Ishikawa (cell line): ENCODE measurements at regions not wholly inside any gene's neighbourhood (a gene's known extent, or its start where the extent isn't known, plus 50 kb on each side); places are given as distances from the start of the nearest gene placed in this dataset.

Source experiments
- CEBPB ChIP-seq: IDR thresholded peaks from 2 replicates; pipeline ENCODE4 v1.6.1; 2012
- CREB1 ChIP-seq: IDR thresholded peaks from 2 replicates; pipeline ENCODE4 v1.6.1; 2012; ENCODE audit warnings: low read depth
- EGR1 ChIP-seq: IDR thresholded peaks from 2 replicates; pipeline ENCODE4 v1.6.1; 2012
- EP300 ChIP-seq: IDR thresholded peaks from 2 replicates; pipeline ENCODE4 v1.6.1; 2012; ENCODE audit warnings: borderline replicate concordance
- FOXM1 ChIP-seq: IDR thresholded peaks from 2 replicates; pipeline ENCODE4 v1.6.1; 2012; ENCODE audit warnings: low read depth, borderline replicate concordance
- MAX ChIP-seq: IDR thresholded peaks from 2 replicates; pipeline ENCODE4 v1.6.1; 2012
- NFIC ChIP-seq: IDR thresholded peaks from 2 replicates; pipeline ENCODE4 v1.6.1; 2012
- RAD21 ChIP-seq: IDR thresholded peaks from 2 replicates; pipeline ENCODE4 v1.6.1; 2012; ENCODE audit warnings: low read depth
- TAF1 ChIP-seq: IDR thresholded peaks from 2 replicates; pipeline ENCODE4 v1.6.1; 2012; ENCODE audit warnings: low read depth, mild to moderate bottlenecking
- TCF12 ChIP-seq: IDR thresholded peaks from 2 replicates; pipeline ENCODE4 v1.6.1; 2012; ENCODE audit warnings: low read depth
- TEAD4 ChIP-seq: IDR thresholded peaks from 2 replicates; pipeline ENCODE4 v1.6.1; 2012
- USF1 ChIP-seq: IDR thresholded peaks from 2 replicates; pipeline ENCODE4 v1.6.1; 2012
- YY1 ChIP-seq: IDR thresholded peaks from 2 replicates; pipeline ENCODE4 v1.6.1; 2012; ENCODE audit warnings: low read depth
- ZBTB7A ChIP-seq: IDR thresholded peaks from 2 replicates; pipeline ENCODE4 v1.6.1; 2012; ENCODE audit warnings: low read depth
- TF ChIP-seq, protein P1 (sequence below): IDR thresholded peaks from 2 replicates; pipeline ENCODE4 v1.6.1; 2012; ENCODE audit warnings: low read depth, mild to moderate bottlenecking

DNA sequence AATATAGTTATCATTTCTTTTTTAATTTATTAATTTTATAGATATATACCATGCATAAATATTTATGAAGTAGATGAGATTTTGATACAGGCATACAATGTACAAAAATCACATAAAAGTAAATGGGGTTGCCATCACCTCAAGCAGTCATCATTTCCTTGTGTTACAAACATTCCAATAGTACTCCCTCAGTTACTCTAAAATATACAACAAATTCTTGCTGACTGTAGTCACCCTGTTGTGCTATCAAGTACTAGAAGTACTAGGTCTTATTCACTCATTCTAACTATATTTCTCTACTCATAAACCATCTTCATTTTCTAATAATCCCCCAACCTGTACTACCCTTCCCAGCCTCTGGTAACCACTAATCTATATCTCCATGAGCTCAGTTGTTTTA lies 432.6 kb upstream of the SYT1 start:
- TF ChIP-seq USF1 = no peak
- TF ChIP-seq, protein P1, sequence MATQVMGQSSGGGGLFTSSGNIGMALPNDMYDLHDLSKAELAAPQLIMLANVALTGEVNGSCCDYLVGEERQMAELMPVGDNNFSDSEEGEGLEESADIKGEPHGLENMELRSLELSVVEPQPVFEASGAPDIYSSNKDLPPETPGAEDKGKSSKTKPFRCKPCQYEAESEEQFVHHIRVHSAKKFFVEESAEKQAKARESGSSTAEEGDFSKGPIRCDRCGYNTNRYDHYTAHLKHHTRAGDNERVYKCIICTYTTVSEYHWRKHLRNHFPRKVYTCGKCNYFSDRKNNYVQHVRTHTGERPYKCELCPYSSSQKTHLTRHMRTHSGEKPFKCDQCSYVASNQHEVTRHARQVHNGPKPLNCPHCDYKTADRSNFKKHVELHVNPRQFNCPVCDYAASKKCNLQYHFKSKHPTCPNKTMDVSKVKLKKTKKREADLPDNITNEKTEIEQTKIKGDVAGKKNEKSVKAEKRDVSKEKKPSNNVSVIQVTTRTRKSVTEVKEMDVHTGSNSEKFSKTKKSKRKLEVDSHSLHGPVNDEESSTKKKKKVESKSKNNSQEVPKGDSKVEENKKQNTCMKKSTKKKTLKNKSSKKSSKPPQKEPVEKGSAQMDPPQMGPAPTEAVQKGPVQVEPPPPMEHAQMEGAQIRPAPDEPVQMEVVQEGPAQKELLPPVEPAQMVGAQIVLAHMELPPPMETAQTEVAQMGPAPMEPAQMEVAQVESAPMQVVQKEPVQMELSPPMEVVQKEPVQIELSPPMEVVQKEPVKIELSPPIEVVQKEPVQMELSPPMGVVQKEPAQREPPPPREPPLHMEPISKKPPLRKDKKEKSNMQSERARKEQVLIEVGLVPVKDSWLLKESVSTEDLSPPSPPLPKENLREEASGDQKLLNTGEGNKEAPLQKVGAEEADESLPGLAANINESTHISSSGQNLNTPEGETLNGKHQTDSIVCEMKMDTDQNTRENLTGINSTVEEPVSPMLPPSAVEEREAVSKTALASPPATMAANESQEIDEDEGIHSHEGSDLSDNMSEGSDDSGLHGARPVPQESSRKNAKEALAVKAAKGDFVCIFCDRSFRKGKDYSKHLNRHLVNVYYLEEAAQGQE = no peak
- TF ChIP-seq TCF12 = no peak
- TF ChIP-seq MAX = no peak
- no peak for TF ChIP-seq NFIC
- no peak for TF ChIP-seq EP300
- TF ChIP-seq TEAD4 = no peak
- no peak for TF ChIP-seq EGR1
- no peak for TF ChIP-seq TAF1
- TF ChIP-seq RAD21 = no peak
- no peak for TF ChIP-seq ZBTB7A
- TF ChIP-seq FOXM1 = no peak
- no peak for TF ChIP-seq YY1
- no peak for TF ChIP-seq CREB1
- no peak for TF ChIP-seq CEBPB

DNA sequence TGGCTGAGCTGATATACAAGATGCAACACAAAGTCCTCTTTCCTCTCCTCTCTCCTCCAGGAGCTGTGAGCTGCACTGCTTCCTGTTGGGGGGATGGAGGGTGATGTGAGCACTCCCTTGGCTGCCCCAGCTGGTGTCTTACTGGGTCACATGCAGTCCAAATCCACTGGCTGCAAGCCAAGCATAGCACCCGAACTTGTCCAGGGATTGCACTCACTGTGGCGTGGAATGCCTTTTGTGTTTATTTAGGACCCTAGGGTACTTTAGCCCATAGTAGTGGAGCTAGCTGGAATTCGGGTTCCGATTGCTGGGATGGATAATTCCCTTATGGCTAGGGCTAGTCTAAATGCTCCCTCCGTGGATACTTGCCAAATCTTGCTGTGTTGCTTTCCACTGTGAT lies 424.9 kb upstream of the SYT1 start:
- no peak for TF ChIP-seq RAD21
- no peak for TF ChIP-seq CEBPB
- TF ChIP-seq ZBTB7A = no peak
- no peak for TF ChIP-seq NFIC
- TF ChIP-seq CREB1 = no peak
- TF ChIP-seq EGR1 = no peak
- TF ChIP-seq FOXM1 = no peak
- no peak for TF ChIP-seq USF1
- no peak for TF ChIP-seq MAX
- TF ChIP-seq TAF1 = no peak
- TF ChIP-seq YY1 = no peak
- TF ChIP-seq EP300 = no peak
- TF ChIP-seq TCF12 = no peak
- TF ChIP-seq, protein P1 = no peak
- TF ChIP-seq TEAD4 = no peak

- TF ChIP-seq FOXM1 (no peak), CEBPB (no peak), EGR1 (no peak), NFIC (no peak), CREB1 (no peak), RAD21 (no peak), TAF1 (no peak), TCF12 (no peak), TEAD4 (no peak), MAX (no peak), ZBTB7A (no peak)
- TF ChIP-seq, protein P1 = no peak
These were observed 422.7 kb upstream of the SYT1 start for GRCh38 chr12:78441737-78442453.

- TF ChIP-seq CREB1 (no peak), FOXM1 (no peak), ZBTB7A (no peak), NFIC (no peak), CEBPB (no peak), EGR1 (no peak), RAD21 (no peak)
These were observed 422.1 kb upstream of the SYT1 start for GRCh38 chr12:78442454-78442801.
